Progenitor cell of endocrine pancreas (in vitro differentiated cells): ENCODE measurements at regions not wholly inside any gene's neighbourhood (a gene's known extent, or its start where the extent isn't known, plus 50 kb on each side); places are given as distances from the start of the nearest gene placed in this dataset.

Experiments
- DNase-seq: peaks from one replicate; pipeline ENCODE4 v3.0.0; 2021; ENCODE audit warnings: low spot score; ENCODE audit not compliant: unreplicated experiment
- H3K27ac Mint-ChIP-seq: 2 replicates; pipeline ENCODE4 v1.8.0; 2021; ENCODE audit warnings: mild to moderate bottlenecking, moderate library complexity, mixed read lengths
- H3K27me3 Mint-ChIP-seq: 2 replicates; pipeline ENCODE4 v1.8.0; 2021; ENCODE audit warnings: mixed read lengths
- H3K36me3 Mint-ChIP-seq: 2 replicates; pipeline ENCODE4 v1.8.0; 2022; ENCODE audit warnings: mixed read lengths; ENCODE audit not compliant: insufficient read depth
- H3K4me1 Mint-ChIP-seq: 2 replicates; pipeline ENCODE4 v1.8.0; 2021; ENCODE audit warnings: low read depth, mixed read lengths
- H3K4me3 Mint-ChIP-seq: 2 replicates; pipeline ENCODE4 v1.8.0; 2021; ENCODE audit warnings: low read depth, mild to moderate bottlenecking, moderate library complexity, mixed read lengths
- H3K9me3 Mint-ChIP-seq: 2 replicates; pipeline ENCODE4 v1.8.0; 2021; ENCODE audit warnings: low read depth, mixed read lengths
- TF ChIP-seq, protein P1 (sequence below): fragments of 200-600 bp; sonication (generic); IDR thresholded peaks from one replicate; pipeline ENCODE4 v1.5.0; 2021; ENCODE audit warnings: antibody characterized with exemption, mild to moderate bottlenecking; ENCODE audit not compliant: unreplicated experiment

DNA sequence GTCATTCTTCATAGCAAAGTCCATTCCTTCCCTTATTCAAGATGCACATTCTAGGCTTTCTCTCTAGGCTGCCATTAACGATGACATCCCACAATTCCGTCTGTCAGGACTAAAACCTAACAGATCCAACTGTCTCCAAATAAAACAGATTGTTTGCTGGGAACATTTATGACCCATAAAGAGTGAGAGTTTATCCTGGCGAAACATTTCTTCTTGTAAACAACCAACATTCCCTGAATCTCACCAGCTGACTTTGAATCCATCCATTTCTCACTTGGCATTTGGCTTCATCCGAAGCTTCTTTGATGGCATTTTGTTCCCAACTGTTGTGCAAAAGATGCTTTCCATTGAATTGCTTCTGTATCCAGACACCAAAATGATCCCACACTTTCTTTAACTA lies 93.1 kb downstream of the OLIG3 start:
- Mint-ChIP-seq H3K27ac (no peak overlapping the region), H3K4me1 (peaks cover 14% of the 10 kb centered on the region), H3K36me3 (no peaks in the 10 kb centered on the region), H3K27me3 (no peaks in the 10 kb centered on the region), H3K4me3 (no peak overlapping the region), H3K9me3 (no peaks in the 10 kb centered on the region)
- no peak for DNase-seq
- TF ChIP-seq, protein P1, sequence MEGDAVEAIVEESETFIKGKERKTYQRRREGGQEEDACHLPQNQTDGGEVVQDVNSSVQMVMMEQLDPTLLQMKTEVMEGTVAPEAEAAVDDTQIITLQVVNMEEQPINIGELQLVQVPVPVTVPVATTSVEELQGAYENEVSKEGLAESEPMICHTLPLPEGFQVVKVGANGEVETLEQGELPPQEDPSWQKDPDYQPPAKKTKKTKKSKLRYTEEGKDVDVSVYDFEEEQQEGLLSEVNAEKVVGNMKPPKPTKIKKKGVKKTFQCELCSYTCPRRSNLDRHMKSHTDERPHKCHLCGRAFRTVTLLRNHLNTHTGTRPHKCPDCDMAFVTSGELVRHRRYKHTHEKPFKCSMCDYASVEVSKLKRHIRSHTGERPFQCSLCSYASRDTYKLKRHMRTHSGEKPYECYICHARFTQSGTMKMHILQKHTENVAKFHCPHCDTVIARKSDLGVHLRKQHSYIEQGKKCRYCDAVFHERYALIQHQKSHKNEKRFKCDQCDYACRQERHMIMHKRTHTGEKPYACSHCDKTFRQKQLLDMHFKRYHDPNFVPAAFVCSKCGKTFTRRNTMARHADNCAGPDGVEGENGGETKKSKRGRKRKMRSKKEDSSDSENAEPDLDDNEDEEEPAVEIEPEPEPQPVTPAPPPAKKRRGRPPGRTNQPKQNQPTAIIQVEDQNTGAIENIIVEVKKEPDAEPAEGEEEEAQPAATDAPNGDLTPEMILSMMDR, result no peak

DNA sequence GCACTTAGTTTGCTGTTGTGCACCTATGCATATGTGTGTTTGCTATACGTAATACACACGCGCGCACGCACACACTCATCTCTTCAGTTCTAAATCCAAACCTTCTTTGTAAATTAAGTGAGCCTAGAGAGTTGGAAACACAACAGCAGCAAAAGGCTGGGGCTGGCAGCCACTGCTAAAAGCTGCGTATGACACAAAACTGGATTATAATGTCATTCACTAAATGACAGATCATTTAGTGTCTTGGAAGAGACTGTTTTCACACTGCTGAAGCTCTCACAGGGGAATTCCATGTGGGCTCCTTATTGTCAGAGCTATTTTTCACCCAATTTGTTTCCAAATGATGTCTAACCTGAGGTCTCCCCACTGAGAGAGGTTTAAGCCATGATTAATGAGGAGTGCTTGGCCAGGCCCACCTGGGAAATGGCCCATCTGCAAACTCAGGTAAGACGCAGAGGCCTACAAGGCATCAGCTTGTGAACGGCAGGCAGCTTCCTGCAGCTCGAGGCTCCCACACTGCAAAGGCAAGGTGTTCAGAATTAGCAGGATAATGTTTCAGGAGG lies 94.2 kb downstream of the OLIG3 start:
- no peak overlapping the region for H3K27ac Mint-ChIP-seq
- TF ChIP-seq, protein P1, result no peak
- no peaks in the 10 kb centered on the region for H3K36me3 Mint-ChIP-seq
- H3K4me3 Mint-ChIP-seq, result no peak overlapping the region
- no peaks in the 10 kb centered on the region for H3K9me3 Mint-ChIP-seq
- no peak for DNase-seq
- no peaks in the 10 kb centered on the region for H3K27me3 Mint-ChIP-seq
- H3K4me1 Mint-ChIP-seq, result peaks cover 14% of the 10 kb centered on the region

DNA sequence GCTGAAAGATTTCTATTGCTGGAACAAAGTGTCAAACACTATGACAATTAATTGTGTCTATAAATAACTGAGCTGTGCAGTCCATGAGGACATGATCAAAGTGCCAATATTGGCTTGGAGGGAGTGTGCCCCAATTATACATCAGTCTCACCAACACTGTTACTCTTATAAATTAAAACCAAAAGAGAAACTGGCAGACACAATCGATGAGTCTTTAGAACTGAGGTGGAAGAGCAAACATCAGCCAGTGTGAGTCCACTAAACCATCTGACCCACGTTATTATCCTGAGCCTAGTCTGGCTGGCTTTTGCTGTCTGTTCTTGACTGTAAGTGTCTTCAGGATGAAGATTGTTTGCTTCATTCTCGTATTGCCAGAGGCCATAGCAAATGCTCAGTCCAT lies 98.9 kb downstream of the OLIG3 start:
- Mint-ChIP-seq H3K9me3 (no peaks in the 10 kb centered on the region), H3K27me3 (no peaks in the 10 kb centered on the region)
- TF ChIP-seq, protein P1, result no peak

DNA sequence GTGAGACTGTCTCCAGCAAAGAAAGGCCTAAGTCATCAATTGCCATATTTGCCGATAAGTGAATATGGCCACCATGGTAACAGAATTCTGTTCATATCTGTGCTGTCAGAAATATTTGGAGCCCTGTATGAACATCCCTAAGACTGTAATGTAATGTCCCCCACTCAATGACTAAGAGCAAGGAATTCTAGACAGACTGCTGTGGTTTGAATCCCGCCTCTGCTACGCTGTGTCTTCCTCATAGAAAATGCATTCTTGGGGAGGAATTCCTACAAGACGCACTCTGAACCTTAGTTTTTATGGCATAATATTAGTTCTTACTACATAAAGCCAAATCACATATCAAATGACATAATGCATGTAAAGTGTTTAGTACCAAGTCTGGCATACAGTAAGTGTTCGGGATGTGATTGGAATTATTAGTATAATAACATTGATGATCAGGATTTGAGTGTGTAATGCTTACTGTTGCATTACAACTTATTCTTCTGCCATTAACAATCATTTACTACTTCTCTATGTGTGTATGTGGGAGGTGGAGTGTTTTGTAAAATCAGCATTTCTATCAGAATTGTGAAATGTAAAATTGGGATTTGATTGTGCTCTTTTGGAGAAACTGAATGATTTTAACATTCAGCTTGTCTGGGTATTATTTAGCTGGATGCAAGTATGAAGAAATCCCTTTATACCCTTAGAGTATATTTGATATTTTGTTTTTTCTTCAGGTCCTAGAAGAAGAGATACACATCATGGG lies 103.0 kb downstream of the OLIG3 start:
- peaks cover 2% of the 10 kb centered on the region for H3K27me3 Mint-ChIP-seq
- no peaks in the 10 kb centered on the region for H3K4me1 Mint-ChIP-seq
- no peaks in the 10 kb centered on the region for H3K36me3 Mint-ChIP-seq
- H3K27ac Mint-ChIP-seq, result no peak overlapping the region
- H3K9me3 Mint-ChIP-seq, result no peaks in the 10 kb centered on the region
- H3K4me3 Mint-ChIP-seq, result no peak overlapping the region
- TF ChIP-seq, protein P1, result no peak
- no peak for DNase-seq

More for the DNA sequence above, 98.9 kb downstream of the OLIG3 start:
- H3K4me1 Mint-ChIP-seq, result peaks cover 8% of the 10 kb centered on the region
- no peak overlapping the region for H3K4me3 Mint-ChIP-seq
- no peaks in the 10 kb centered on the region for H3K36me3 Mint-ChIP-seq
- no peak for DNase-seq
- no peak overlapping the region for H3K27ac Mint-ChIP-seq

DNA sequence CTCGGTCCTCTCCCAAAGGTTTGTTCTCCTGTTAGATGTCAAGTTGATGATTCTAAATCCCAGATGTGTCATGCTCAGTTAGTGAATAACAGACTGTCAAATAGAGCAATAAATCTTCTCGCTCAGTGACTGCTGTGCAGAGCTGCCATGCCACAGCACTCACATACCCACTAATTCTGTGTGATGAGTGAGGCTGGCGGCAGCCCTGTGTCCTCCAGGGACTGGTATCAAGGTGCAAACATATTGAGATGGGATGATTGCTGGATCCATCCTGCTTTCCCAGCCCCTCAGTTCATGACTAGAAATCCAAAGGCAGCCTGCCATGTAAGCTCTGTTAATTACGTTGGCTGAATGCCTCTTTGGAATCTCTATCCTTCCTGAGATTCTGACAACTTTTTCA lies 103.9 kb downstream of the OLIG3 start:
- Mint-ChIP-seq H3K27me3 (peaks cover 6% of the 10 kb centered on the region), H3K4me1 (no peaks in the 10 kb centered on the region), H3K36me3 (no peaks in the 10 kb centered on the region), H3K9me3 (no peaks in the 10 kb centered on the region), H3K4me3 (no peak overlapping the region), H3K27ac (no peak overlapping the region)
- DNase-seq, result no peak
- TF ChIP-seq, protein P1, result no peak
